Left ventricle myocardium inferior (tissue), 1 donor: ENCODE measurements at regions not wholly inside any gene's neighbourhood (a gene's known extent, or its start where the extent isn't known, plus 50 kb on each side); places are given as distances from the start of the nearest gene placed in this dataset.

Experiments used
- DNase-seq: peaks from one replicate; pipeline ENCODE4 v3.0.0-alpha.2; 2020
- H3K27ac ChIP-seq: fragments of 200-600 bp; replicated peaks from 2 replicates; pipeline ENCODE4 v1.8.0; 2021
- H3K27me3 ChIP-seq: fragments of 200-600 bp; 2 replicates; pipeline ENCODE4 v1.8.0; 2021; ENCODE audit warnings: low read depth
- H3K36me3 ChIP-seq: fragments of 200-600 bp; 2 replicates; pipeline ENCODE4 v1.8.0; 2021
- H3K4me1 ChIP-seq: fragments of 200-600 bp; 2 replicates; pipeline ENCODE4 v1.8.0; 2021
- H3K4me3 ChIP-seq: fragments of 200-600 bp; 2 replicates; pipeline ENCODE4 v1.8.0; 2021; ENCODE audit warnings: mild to moderate bottlenecking, moderate library complexity
- H3K9me3 ChIP-seq: fragments of 200-600 bp; replicated peaks from 2 replicates; pipeline ENCODE4 v1.8.0; 2021
- CTCF ChIP-seq: fragments of 200-600 bp; IDR thresholded peaks from 2 replicates; pipeline ENCODE4 v1.8.0; 2021; ENCODE audit warnings: antibody characterized with exemption, mild to moderate bottlenecking, borderline replicate concordance
- intact Hi-C: fragments of 100-400 bp; cut with micrococcal nuclease; formaldehyde crosslinking; loops from one replicate; pipeline ENCODE4 v1.11.0; 2022
- donor health status: DM: no; HTN: yes; CAD: no; lungs with severe emphysema.

GRCh38 chrX:118189000-118189399 lies 72.4 kb upstream of the KLHL13 start:
- no peaks in the 10 kb centered on the region for H3K36me3 ChIP-seq
- H3K4me3 ChIP-seq: no peak overlapping the region
- no peak for DNase-seq
- H3K4me1 ChIP-seq: no peaks in the 10 kb centered on the region
- intact Hi-C loops: no loop called here
- no peaks in the 10 kb centered on the region for H3K9me3 ChIP-seq
- TF ChIP-seq CTCF: no peak
- H3K27me3 ChIP-seq: no peaks in the 10 kb centered on the region
- peak overlapping the region; percentile 54 for H3K27ac ChIP-seq

- H3K27ac ChIP-seq: peak overlapping the region; percentile 54
- no peak for DNase-seq
- intact Hi-C loops: no loop called here
Observed at GRCh38 chrX:118189628-118190027, 73.0 kb upstream of the KLHL13 start.

GRCh38 chrX:118197730-118198129 lies 81.1 kb upstream of the KLHL13 start:
- no peak for DNase-seq
- H3K4me3 ChIP-seq: no peak overlapping the region
- no peaks in the 10 kb centered on the region for H3K36me3 ChIP-seq
- H3K27me3 ChIP-seq: no peaks in the 10 kb centered on the region
- intact Hi-C loops: no loop called here
- TF ChIP-seq CTCF: no peak
- no peaks in the 10 kb centered on the region for H3K4me1 ChIP-seq
- no peaks in the 10 kb centered on the region for H3K9me3 ChIP-seq
- H3K27ac ChIP-seq: no peak overlapping the region

More at GRCh38 chrX:118189628-118190027, 73.0 kb upstream of the KLHL13 start:
- no peaks in the 10 kb centered on the region for H3K36me3 ChIP-seq
- no peak overlapping the region for H3K4me3 ChIP-seq
- H3K4me1 ChIP-seq: no peaks in the 10 kb centered on the region
- H3K27me3 ChIP-seq: no peaks in the 10 kb centered on the region
- TF ChIP-seq CTCF: no peak
- no peaks in the 10 kb centered on the region for H3K9me3 ChIP-seq

GRCh38 chrX:118198577-118198976 lies 82.0 kb upstream of the KLHL13 start:
- DNase-seq: no peak
- H3K36me3 ChIP-seq: no peaks in the 10 kb centered on the region
- intact Hi-C loops: no loop called here
- H3K27me3 ChIP-seq: no peaks in the 10 kb centered on the region
- H3K4me3 ChIP-seq: no peak overlapping the region
- TF ChIP-seq CTCF: no peak
- no peaks in the 10 kb centered on the region for H3K4me1 ChIP-seq
- H3K27ac ChIP-seq: no peak overlapping the region
- H3K9me3 ChIP-seq: no peaks in the 10 kb centered on the region

- intact Hi-C loops: no loop called here
- H3K36me3 ChIP-seq: no peaks in the 10 kb centered on the region
- H3K4me1 ChIP-seq: no peaks in the 10 kb centered on the region
- H3K27me3 ChIP-seq: no peaks in the 10 kb centered on the region
- no peak overlapping the region for H3K4me3 ChIP-seq
- no peak for DNase-seq
- no peak overlapping the region for H3K27ac ChIP-seq
- TF ChIP-seq CTCF: no peak
- H3K9me3 ChIP-seq: no peaks in the 10 kb centered on the region
Observed at GRCh38 chrX:118199997-118200396, 83.4 kb upstream of the KLHL13 start.
